OCI-LY7 (cell line): ENCODE measurements at regions not wholly inside any gene's neighbourhood (a gene's known extent, or its start where the extent isn't known, plus 50 kb on each side); places are given as distances from the start of the nearest gene placed in this dataset.

Source experiments
- EZH2phosphoT487 ChIP-seq: fragments of 200-600 bp; sonication (generic); IDR thresholded peaks from 2 replicates; pipeline ENCODE4 v1.6.1; 2018; ENCODE audit warnings: low read depth, borderline replicate concordance, mild to moderate bottlenecking, mixed run types, antibody characterized with exemption, low read length, moderate library complexity, mixed read lengths
- TF ChIP-seq, protein P1 (sequence below): fragments of 200-600 bp; sonication (generic); conservative IDR thresholded peaks from 2 replicates; pipeline ENCODE4 v1.5.1; 2014; ENCODE audit warnings: mild to moderate bottlenecking, antibody characterized with exemption, low read length, moderate library complexity, mixed read lengths

DNA sequence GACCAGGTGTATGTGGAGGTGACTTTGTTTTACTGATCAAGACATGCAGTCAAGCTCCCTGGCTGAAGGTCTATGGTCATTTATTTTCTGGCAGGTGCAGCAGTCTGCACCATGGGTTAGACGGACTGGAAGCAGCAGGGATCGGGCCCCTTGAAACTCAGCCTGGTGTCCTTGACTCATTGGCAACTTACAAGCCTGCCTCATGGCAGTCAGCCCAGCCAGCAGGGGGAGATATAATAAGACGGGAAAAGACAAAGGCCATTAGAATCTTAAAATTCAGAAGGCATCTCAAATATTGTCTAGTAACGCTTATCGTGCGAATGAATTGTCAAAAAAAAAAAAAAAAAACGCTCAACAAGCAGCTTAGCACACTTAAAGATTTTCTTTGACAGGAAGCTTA, 308.2 kb downstream of the EN1 start:
- TF ChIP-seq, protein P1, sequence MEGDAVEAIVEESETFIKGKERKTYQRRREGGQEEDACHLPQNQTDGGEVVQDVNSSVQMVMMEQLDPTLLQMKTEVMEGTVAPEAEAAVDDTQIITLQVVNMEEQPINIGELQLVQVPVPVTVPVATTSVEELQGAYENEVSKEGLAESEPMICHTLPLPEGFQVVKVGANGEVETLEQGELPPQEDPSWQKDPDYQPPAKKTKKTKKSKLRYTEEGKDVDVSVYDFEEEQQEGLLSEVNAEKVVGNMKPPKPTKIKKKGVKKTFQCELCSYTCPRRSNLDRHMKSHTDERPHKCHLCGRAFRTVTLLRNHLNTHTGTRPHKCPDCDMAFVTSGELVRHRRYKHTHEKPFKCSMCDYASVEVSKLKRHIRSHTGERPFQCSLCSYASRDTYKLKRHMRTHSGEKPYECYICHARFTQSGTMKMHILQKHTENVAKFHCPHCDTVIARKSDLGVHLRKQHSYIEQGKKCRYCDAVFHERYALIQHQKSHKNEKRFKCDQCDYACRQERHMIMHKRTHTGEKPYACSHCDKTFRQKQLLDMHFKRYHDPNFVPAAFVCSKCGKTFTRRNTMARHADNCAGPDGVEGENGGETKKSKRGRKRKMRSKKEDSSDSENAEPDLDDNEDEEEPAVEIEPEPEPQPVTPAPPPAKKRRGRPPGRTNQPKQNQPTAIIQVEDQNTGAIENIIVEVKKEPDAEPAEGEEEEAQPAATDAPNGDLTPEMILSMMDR, result peak; percentile 67
- TF ChIP-seq EZH2phosphoT487, result no peak
